Dedifferentiated amniotic fluid mesenchymal stem cell (primary cell): ENCODE measurements at regions not wholly inside any gene's neighbourhood (a gene's known extent, or its start where the extent isn't known, plus 50 kb on each side); places are given as distances from the start of the nearest gene placed in this dataset.
A peak's percentile ranks its signal among the peaks of the same experiment; 100 is the strongest.
"Not testable (repeated sequence)": the region's sequence is repeated elsewhere in the genome, so short reads cannot be mapped to it uniquely, and the experiment has no call there.

Experiments
- DNase-seq: peaks from one replicate; pipeline ENCODE4 v3.0.0-alpha.2; 2016; ENCODE audit errors: extremely low spot score

GRCh38 chr7:97234494-97234893 lies 117.0 kb downstream of the SDHAF3 start:
- DNase-seq = not testable (repeated sequence)

GRCh38 chr7:97246317-97246716 lies 128.8 kb downstream of the SDHAF3 start:
- DNase-seq = no peak

GRCh38 chr7:97258187-97258586 lies 140.7 kb downstream of the SDHAF3 start:
- not testable (repeated sequence) for DNase-seq

GRCh38 chr7:97269741-97270140 lies 152.2 kb downstream of the SDHAF3 start:
- DNase-seq = no peak

- DNase-seq = no peak
Measured at GRCh38 chr7:97270280-97270679, 152.8 kb downstream of the SDHAF3 start.

GRCh38 chr7:97271619-97272018 lies 154.1 kb downstream of the SDHAF3 start:
- DNase-seq = no peak

GRCh38 chr7:97272237-97272975 lies 154.9 kb downstream of the SDHAF3 start:
- no peak for DNase-seq

- DNase-seq = no peak
Measured at GRCh38 chr7:97275475-97275874, 158.0 kb downstream of the SDHAF3 start.

GRCh38 chr7:97280950-97281349 lies 163.5 kb downstream of the SDHAF3 start:
- DNase-seq = no peak

- DNase-seq = no peak
Measured at GRCh38 chr7:97285348-97285747, 167.8 kb downstream of the SDHAF3 start.

GRCh38 chr7:97293031-97293430 lies 175.5 kb downstream of the SDHAF3 start:
- no peak for DNase-seq

- peak; percentile 23 for DNase-seq
Measured at GRCh38 chr7:97298561-97298960, 181.1 kb downstream of the SDHAF3 start.

- DNase-seq = no peak
Measured at GRCh38 chr7:97305589-97305988, 188.1 kb downstream of the SDHAF3 start.

GRCh38 chr7:97307521-97308108 lies 190.1 kb downstream of the SDHAF3 start:
- DNase-seq = no peak

GRCh38 chr7:97313900-97314299 lies 196.4 kb downstream of the SDHAF3 start:
- DNase-seq = no peak

- no peak for DNase-seq
Measured at GRCh38 chr7:97317575-97317974, 200.1 kb downstream of the SDHAF3 start.

- not testable (repeated sequence) for DNase-seq
Measured at GRCh38 chr7:97329871-97330270, 212.4 kb downstream of the SDHAF3 start.

- no peak for DNase-seq
Measured at GRCh38 chr7:97337849-97338248, 220.4 kb downstream of the SDHAF3 start.

GRCh38 chr7:97342512-97342911 lies 225.0 kb downstream of the SDHAF3 start:
- no peak for DNase-seq

GRCh38 chr7:97346349-97346748 lies 228.9 kb downstream of the SDHAF3 start:
- no peak for DNase-seq

GRCh38 chr7:97351488-97351887 lies 234.0 kb downstream of the SDHAF3 start:
- DNase-seq = no peak

GRCh38 chr7:97357459-97357858 lies 240.0 kb downstream of the SDHAF3 start:
- no peak for DNase-seq

GRCh38 chr7:97372882-97373281 lies 255.4 kb downstream of the SDHAF3 start:
- DNase-seq = peak; percentile 11

- no peak for DNase-seq
Measured at GRCh38 chr7:97373736-97374135, 256.2 kb downstream of the SDHAF3 start.
